SIG-M5 treated with dmso at 0.1 percent for 504 hours (cell line): ENCODE measurements at regions not wholly inside any gene's neighbourhood (a gene's known extent, or its start where the extent isn't known, plus 50 kb on each side); places are given as distances from the start of the nearest gene placed in this dataset.
"Not testable (repeated sequence)": the region's sequence is repeated elsewhere in the genome, so short reads cannot be mapped to it uniquely, and the experiment has no call there.

Experiments
- DNase-seq: peaks from one replicate; lab custom pipeline; 2025; ENCODE audit not compliant: unreplicated experiment; lab: John Stamatoyannopoulos, UW

- DNase-seq: no peak
Measured at GRCh38 chr5:42066131-42066530, 141.1 kb downstream of the FBXO4 start.

GRCh38 chr5:42074353-42074752 is 149.3 kb downstream of the FBXO4 start:
- DNase-seq: no peak

GRCh38 chr5:42089705-42090104 is 164.6 kb downstream of the FBXO4 start:
- no peak for DNase-seq

DNA sequence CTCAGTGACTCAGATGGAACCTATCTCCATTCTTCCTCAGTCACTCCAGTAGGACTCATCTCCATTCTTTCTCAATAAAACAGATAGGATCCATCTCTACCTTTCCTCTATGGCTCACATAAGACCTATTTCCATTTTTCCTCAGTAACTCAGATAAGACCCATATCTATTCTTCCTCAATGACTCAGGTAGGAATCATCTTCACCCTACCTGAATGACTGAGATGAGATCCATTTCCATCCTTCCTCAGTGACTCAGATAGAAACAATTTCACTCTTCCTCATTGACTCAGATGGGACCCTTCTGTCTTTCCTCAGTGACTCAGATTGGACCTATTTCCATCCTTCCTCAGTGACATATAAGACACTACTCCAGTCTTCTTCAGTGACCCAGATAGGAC is 165.1 kb downstream of the FBXO4 start:
- no peak for DNase-seq

GRCh38 chr5:42099846-42100245 is 174.8 kb downstream of the FBXO4 start:
- DNase-seq: not testable (repeated sequence)

DNA sequence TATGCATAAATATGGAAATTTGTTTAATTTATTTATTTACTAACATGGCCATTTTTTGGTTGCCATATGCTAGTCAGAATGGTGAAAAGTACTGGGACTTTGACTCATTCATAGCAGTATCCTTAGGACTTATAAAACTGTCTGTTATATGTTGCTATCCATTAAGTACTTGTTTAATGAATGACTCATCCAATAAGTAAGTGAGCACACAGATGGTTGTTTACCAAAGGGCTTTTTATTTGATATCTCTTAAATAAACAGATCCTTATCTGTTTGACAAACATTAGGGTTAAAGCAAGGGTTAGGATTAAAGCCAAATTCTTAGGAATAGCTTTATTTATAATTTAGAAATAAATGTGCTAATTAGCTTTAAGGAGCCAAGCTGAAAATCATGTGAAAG is 183.4 kb downstream of the FBXO4 start:
- peak; percentile 53 for DNase-seq

DNA sequence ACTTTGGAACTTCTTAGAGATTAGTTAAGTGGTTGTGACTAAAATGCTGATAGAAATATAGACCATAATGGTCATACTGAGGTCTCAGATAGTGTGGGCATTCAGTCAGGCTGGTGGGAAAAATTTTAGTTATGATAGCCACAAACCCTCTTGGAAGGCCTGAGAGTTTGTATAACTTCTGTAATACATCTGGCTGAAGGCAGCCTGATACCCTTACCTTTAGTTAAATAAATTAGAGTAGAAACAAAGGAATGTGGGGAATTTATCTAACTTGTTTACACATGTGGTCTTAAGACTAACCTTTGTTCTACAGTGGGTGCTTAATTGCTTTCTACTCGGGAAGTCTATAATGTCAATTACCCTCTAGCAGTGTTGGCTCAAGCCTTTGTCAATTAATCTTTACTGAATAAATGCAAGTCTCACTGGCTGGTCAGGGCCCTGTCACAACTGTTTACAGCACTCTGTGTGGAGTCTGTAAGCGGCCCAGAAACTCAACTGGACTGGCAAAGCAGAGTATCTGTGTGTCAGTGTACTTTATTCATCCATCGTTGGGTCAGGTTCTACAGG is 184.0 kb downstream of the FBXO4 start:
- DNase-seq: no peak

GRCh38 chr5:42115721-42116120 is 190.6 kb downstream of the FBXO4 start:
- not testable (repeated sequence) for DNase-seq

GRCh38 chr5:42120070-42120469 is 195.0 kb downstream of the FBXO4 start:
- no peak for DNase-seq

GRCh38 chr5:42121401-42121800 is 196.3 kb downstream of the FBXO4 start:
- DNase-seq: no peak

DNA sequence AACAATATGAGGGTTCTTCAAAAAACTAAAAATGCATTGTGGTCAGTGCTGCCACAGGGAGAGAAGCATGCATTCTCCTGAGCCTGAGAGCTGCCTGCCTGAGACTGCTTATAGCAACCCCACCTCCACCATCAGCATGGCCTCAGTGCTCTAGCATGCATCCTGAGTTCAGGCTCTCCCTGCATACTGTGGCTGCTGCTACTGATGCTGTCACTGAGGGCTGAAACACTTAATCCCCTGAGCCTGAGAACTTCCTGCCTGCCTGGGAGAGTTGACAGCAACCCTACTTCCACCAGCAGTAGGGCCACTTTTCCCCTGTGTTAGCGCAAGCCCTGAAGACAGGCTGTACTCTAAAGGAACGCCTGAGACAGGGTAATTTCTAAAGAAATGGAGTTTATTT is 206.0 kb downstream of the FBXO4 start:
- DNase-seq: no peak

DNA sequence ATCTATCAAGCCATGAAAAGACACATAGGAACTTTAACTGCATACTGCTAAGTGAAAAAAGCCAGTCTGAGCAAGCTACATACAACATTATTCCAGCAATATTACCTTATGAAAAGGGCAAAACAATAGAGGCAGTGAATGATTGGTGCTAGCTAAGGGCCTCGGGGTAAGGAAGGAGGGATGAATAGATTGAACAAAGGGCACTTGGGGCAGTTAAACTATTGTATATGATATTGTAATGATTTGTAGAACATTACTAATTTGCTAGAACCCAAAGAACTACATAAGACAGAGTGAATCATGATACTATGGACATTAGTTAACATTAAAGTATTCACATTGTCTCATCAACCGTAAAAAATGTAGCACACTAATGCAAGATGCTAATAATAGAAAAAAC is 218.3 kb downstream of the FBXO4 start:
- DNase-seq: no peak

GRCh38 chr5:42148813-42149212 is 223.7 kb downstream of the FBXO4 start:
- no peak for DNase-seq

DNA sequence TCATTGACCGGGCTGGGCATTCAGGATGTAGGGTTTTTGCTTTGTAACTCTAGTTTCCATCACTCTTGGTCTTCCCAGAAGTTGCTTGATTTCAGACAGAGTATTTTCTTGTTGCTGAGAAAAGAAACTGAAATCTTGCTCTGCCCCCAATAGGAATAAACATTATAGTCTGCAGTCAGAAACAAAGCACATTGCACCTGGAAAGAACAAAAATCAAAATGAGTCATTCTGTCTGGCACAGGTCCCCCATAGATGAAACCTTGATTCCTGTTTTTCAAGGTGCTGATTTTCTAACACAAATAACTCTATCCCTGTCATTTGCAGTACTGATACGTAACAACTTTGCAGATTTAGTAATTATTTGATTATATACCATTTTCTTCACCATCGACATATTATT is 232.1 kb downstream of the FBXO4 start:
- no peak for DNase-seq

DNA sequence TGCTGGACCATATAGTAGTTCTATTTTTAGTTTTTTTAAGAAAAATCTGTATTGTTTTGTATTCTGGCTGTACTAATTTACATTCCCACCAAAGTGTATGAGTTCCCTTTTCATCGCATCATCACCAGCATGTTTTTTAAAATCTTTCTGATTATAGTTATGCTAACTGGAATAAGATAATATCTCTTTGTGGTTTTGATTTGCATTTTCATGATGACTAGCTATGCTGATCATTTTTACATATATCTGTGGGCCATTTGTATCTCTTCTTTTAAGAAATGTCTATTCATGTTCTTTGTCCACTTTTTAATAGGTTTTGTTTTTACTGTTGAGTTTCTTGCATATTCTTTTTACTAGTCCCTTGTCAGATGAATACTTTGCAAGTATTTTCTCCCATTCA is 238.0 kb downstream of the FBXO4 start:
- DNase-seq: no peak

GRCh38 chr5:42168091-42168670 is 243.1 kb downstream of the FBXO4 start:
- no peak for DNase-seq

DNA sequence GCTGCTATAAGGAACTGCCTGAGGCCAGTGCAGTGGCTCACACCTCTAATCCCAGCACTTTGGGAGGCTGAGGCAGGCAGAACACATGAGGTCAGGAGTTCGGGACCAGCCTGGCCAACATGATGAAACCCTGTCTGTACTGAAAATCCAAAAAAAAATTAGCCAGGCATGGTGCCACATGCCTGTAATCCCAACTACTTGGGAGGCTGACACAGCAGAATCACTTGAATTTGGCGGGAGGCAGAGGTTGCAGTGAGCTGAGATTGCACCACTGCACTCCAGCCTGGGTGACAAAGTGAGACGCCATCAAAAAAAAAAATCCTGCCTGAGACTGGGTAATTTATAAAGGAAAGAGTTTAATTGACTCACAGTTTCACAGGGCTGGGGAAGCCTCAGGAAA is 247.1 kb upstream of the GHR start:
- DNase-seq: not testable (repeated sequence)

DNA sequence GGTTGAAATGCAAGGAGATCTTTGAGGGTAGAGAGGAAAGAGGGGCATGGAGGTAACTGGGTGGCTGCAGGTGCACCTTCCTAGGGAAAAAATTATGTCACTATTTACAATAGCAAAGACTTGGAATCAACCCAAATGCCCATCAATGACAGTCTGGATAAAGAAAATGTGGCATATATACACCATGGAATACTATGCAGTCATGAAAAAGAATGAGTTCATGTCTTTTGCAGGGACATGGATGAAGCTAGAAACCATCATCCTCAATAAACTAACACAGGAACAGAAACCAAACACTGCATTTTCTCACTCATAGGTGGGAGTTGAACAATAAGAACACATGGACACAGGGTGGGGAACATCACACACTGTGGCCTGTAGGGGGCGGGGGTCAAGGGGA is 243.4 kb upstream of the GHR start:
- not testable (repeated sequence) for DNase-seq

DNA sequence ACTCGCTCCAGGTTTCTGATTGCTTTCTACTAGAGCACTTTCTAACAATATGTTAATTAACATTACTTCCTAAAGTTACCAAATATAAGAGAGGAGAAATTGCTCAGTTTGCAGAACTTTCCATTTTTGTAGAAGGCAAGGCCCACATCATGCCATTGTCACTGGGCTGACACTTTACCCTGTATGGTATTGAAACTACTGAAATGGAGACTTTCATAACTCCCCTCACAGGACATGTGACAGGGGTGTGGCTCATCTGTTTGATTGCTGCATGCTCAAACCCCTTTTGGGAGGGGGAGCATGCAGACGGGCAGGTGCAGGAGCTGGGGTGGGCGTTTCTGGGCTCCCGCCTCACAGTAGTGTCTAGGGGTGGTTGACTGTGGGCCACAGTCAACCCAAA is 206.3 kb upstream of the GHR start:
- no peak for DNase-seq

- no peak for DNase-seq
Measured at GRCh38 chr5:42217791-42218190, 205.4 kb upstream of the GHR start.

DNA sequence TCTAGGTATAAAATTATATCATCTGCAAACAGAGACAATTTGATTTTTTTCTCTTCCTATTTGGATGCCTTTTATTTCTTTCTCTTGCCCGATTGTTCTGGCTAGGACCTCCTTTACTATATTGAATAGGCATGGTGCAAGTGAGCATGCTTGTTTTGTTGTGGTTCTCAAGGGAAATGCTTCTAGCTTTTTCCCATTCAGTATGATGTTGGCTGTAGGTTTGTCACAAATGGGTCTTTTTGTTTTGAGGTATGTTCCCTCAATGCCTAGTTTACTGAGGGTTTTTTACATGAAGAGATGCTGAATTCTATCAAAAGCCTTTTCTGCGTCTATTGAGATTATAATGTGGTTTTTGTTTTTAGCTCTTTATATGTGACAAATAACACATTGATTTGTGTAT is 198.2 kb upstream of the GHR start:
- no peak for DNase-seq

DNA sequence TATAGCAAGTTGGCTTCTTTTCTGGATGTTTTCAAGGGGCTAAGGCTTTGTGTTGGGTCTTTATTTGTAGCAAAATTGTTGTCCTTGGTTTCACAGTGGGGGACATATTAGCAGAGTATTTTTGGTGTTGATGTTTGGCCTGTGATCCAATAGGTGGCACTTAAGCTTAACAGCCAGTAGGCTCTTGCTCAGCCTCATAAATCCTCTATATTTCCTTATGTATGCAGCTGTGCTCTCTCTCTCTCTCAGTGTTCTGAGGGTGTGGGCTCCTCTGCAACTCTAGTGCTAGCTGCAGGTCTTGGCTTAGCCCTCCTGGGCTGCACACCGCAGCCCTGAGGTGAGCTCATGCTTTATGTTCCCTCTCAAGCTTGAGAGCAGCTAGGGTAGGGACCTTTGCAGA is 195.0 kb upstream of the GHR start:
- no peak for DNase-seq

DNA sequence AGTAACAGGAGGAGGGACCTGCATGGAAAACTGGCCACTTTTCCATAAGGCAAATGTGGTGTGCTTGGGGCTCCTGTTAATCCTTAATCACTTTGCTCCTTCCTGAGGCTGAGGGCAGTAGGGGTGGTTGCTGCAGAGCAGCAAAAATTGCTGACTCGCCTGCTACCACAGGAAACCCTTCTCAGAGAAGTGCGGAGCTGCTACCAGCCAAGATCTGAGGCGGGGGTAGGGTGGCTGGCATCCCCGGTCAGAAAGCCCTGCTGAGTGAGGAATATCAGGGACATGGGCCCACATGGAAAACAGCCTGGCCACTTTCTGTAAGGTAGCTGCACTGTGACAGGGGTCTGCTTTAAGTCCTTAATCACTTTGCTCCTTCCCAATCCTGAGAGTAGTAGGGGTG is 192.4 kb upstream of the GHR start:
- DNase-seq: no peak
